D721Med (cell line): ENCODE measurements at regions not wholly inside any gene's neighbourhood (a gene's known extent, or its start where the extent isn't known, plus 50 kb on each side); places are given as distances from the start of the nearest gene placed in this dataset.

Source experiments
- DNase-seq: peaks from one replicate; pipeline ENCODE4 v3.0.0; 2011; ENCODE audit warnings: low spot score; ENCODE audit not compliant: insufficient read length
- FAIRE-seq: peaks from 2 replicates; lab custom pipeline; 2011; peaks lifted over from hg19 to GRCh38; lab: Jason Lieb, UNC
- CTCF ChIP-seq: IDR thresholded peaks from 2 replicates; pipeline ENCODE4 v1.5.1; 2012; ENCODE audit warnings: mild to moderate bottlenecking, control low read depth; ENCODE audit not compliant: insufficient read depth; ENCODE audit errors: missing control alignments

- FAIRE-seq (no peak), DNase-seq (no peak)
- TF ChIP-seq CTCF, result no peak
These were observed 68.9 kb upstream of the FUT9 start for GRCh38 chr6:95946906-95947305.

- FAIRE-seq (no peak), DNase-seq (no peak)
- no peak for TF ChIP-seq CTCF
These were observed 67.5 kb upstream of the FUT9 start for GRCh38 chr6:95948324-95948723.

GRCh38 chr6:95949985-95950384, 65.8 kb upstream of the FUT9 start:
- no peak for TF ChIP-seq CTCF
- no peak for DNase-seq
- no peak for FAIRE-seq

GRCh38 chr6:95958686-95959085, 57.1 kb upstream of the FUT9 start:
- FAIRE-seq (no peak), DNase-seq (no peak)
- no peak for TF ChIP-seq CTCF

GRCh38 chr6:95959261-95959660, 56.5 kb upstream of the FUT9 start:
- no peak for FAIRE-seq
- DNase-seq, result no peak
- TF ChIP-seq CTCF, result no peak
